Endothelial cell of umbilical vein (primary cell): ENCODE measurements at regions not wholly inside any gene's neighbourhood (a gene's known extent, or its start where the extent isn't known, plus 50 kb on each side); places are given as distances from the start of the nearest gene placed in this dataset.

Experiments
- BruUV-seq: library from RNA; stranded (reverse); fragments of 400-500 nt; replicated peaks from 2 replicates; lab custom pipeline; 2021; lab: Mats Ljungman, UMichigan
- CTCF ChIA-PET: fragments of 300-600, 350-600 bp; sonication (Branson Sonifier 250); formaldehyde crosslinking; loops from one replicate; lab custom pipeline; 2021; ENCODE audit warnings: antibody characterized with exemption, inconsistent platforms; lab: Charles Lee
- POLR2A ChIA-PET: fragments of 300-600, 350-600 bp; sonication (Branson Sonifier 250); formaldehyde crosslinking; loops from one replicate; lab custom pipeline; 2021; ENCODE audit warnings: antibody characterized with exemption, inconsistent platforms; lab: Charles Lee
- DNase-seq: peaks from one replicate; pipeline ENCODE4 v3.0.0-alpha.2; 2011; ENCODE audit warnings: low read depth, low spot score
- FAIRE-seq: peaks from 2 replicates; lab custom pipeline; 2011; peaks lifted over from hg19 to GRCh38; lab: Jason Lieb, UNC
- H2AFZ ChIP-seq: 2 replicates; pipeline ENCODE4 v1.6.0; 2012; ENCODE audit warnings: low read depth, low read length, control low read depth, inconsistent platforms
- H3K27ac ChIP-seq: 2 replicates; pipeline ENCODE4 v1.5.1; 2011; ENCODE audit warnings: low read depth, mild to moderate bottlenecking, control low read depth, low read length, moderate library complexity; ENCODE audit not compliant: insufficient read depth
- H3K27me3 ChIP-seq, 2 experiments: 2 replicates each; pipeline versions ENCODE4 v1.6.0 to v1.6.1; 2011; ENCODE audit warnings: low read length in 2 of 2, mixed read lengths in 1 of 2; ENCODE audit not compliant: control insufficient read depth in 2 of 2, insufficient read depth in 2 of 2
- H3K36me3 ChIP-seq, 2 experiments: 2 replicates in 1 of 2; 3 replicates in 1 of 2; pipeline ENCODE4 v1.5.1; 2011; ENCODE audit warnings: low read length in 2 of 2, mild to moderate bottlenecking in 1 of 2, moderate library complexity in 1 of 2; ENCODE audit not compliant: control insufficient read depth in 2 of 2, insufficient read depth in 2 of 2; ENCODE audit errors: extremely low read depth in 1 of 2
- H3K4me1 ChIP-seq: 3 replicates; pipeline ENCODE4 v1.5.1; 2011; ENCODE audit warnings: mild to moderate bottlenecking, low read length; ENCODE audit not compliant: control insufficient read depth, insufficient read depth; ENCODE audit errors: extremely low read depth
- H3K4me2 ChIP-seq: 2 replicates; pipeline ENCODE4 v1.6.1; 2011; ENCODE audit warnings: low read length, control low read depth, mixed read lengths; ENCODE audit not compliant: insufficient read depth
- H3K4me3 ChIP-seq, 3 experiments: fragments of 200-600 bp in 1 of 3; sonication (generic), shearing (Covaris generic) in 1 of 3; replicated peaks in 1 of 3; 2 replicates each; pipeline ENCODE4 v1.5.1; 2011 to 2016; ENCODE audit warnings: control low read depth in 3 of 3, low read length in 3 of 3, mild to moderate bottlenecking in 2 of 3, inconsistent platforms in 1 of 3, low read depth in 1 of 3, moderate library complexity in 1 of 3; ENCODE audit not compliant: insufficient read depth in 1 of 3
- H3K79me2 ChIP-seq: 2 replicates; pipeline ENCODE4 v1.6.0; 2012; ENCODE audit warnings: low read length, inconsistent platforms; ENCODE audit not compliant: control insufficient read depth, insufficient read depth
- H3K9ac ChIP-seq: replicated peaks from 2 replicates; pipeline ENCODE3; 2011; ENCODE audit warnings: low read length, control low read depth; ENCODE audit not compliant: insufficient read depth; ENCODE audit errors: extremely low read depth
- H3K9me1 ChIP-seq: replicated peaks from 3 replicates; pipeline ENCODE4 v1.6.0; 2011; ENCODE audit warnings: mild to moderate bottlenecking, low read length; ENCODE audit not compliant: control insufficient read depth, insufficient read depth; ENCODE audit errors: extremely low read depth
- H3K9me3 ChIP-seq: replicated peaks from 2 replicates; pipeline ENCODE4 v1.5.1; 2012; ENCODE audit warnings: low read length, inconsistent platforms; ENCODE audit not compliant: control insufficient read depth, insufficient read depth
- H4K20me1 ChIP-seq: replicated peaks from 2 replicates; pipeline ENCODE3; 2011; ENCODE audit warnings: mild to moderate bottlenecking, low read length; ENCODE audit not compliant: control insufficient read depth, insufficient read depth; ENCODE audit errors: extremely low read depth
- EZH2 ChIP-seq: IDR thresholded peaks from 2 replicates; pipeline ENCODE4 v1.6.1; 2012; ENCODE audit warnings: borderline replicate concordance, low read depth, mild to moderate bottlenecking, moderate library complexity, low read length, inconsistent platforms; ENCODE audit not compliant: severe bottlenecking
- FOS ChIP-seq: IDR thresholded peaks from 2 replicates; pipeline ENCODE4 v1.6.1; 2011; ENCODE audit warnings: mild to moderate bottlenecking, low read length, moderate library complexity, borderline replicate concordance; ENCODE audit not compliant: insufficient read depth
- GATA2 ChIP-seq: IDR thresholded peaks from 2 replicates; pipeline ENCODE4 v1.7.0; 2011; ENCODE audit warnings: low read depth, mild to moderate bottlenecking, moderate library complexity, mixed read lengths, low read length; ENCODE audit not compliant: insufficient read length, insufficient read depth
- JUN ChIP-seq: IDR thresholded peaks from 2 replicates; pipeline ENCODE4 v1.6.1; 2011; ENCODE audit warnings: borderline replicate concordance, low read depth; ENCODE audit not compliant: insufficient read length, insufficient read depth
- MYC ChIP-seq: IDR thresholded peaks from one replicate; pipeline ENCODE4 v1.6.1; 2011; ENCODE audit warnings: mild to moderate bottlenecking, low read depth, low read length
- POLR2A ChIP-seq: IDR thresholded peaks from 2 replicates; pipeline ENCODE4 v1.6.1; 2012; ENCODE audit warnings: low read depth, mild to moderate bottlenecking, control low read depth, low read length
- POLR2AphosphoS5 ChIP-seq: IDR thresholded peaks from 2 replicates; pipeline ENCODE4 v1.6.1; 2012; ENCODE audit warnings: low read depth, mild to moderate bottlenecking, control low read depth, low read length, moderate library complexity; ENCODE audit not compliant: insufficient read depth
- dilution Hi-C: fragments of 300-500 bp; cut with MboI; formaldehyde crosslinking; loops from one replicate; pipeline ENCODE4 v1.15.0; 2019; ENCODE audit warnings: low sequenced_read_pairs; ENCODE audit not compliant: extremely low pct_ligation_motif_present
- intact Hi-C: fragments of 100-400 bp; cut with micrococcal nuclease; formaldehyde crosslinking; loops from one replicate; pipeline ENCODE4 v1.10.0; 2022
- TF ChIP-seq, protein P1 (sequence below): IDR thresholded peaks from 2 replicates; pipeline ENCODE4 v1.6.1; 2011; ENCODE audit not compliant: insufficient read depth, insufficient read length
- TF ChIP-seq, protein P2 (sequence below), 2 donors: IDR thresholded peaks; 1 replicate in 1 of 2; 2 replicates in 1 of 2; pipeline ENCODE4 v1.5.1; 2011; ENCODE audit warnings: low read length in 2 of 2, mild to moderate bottlenecking in 2 of 2, moderate library complexity in 2 of 2, control low read depth in 1 of 2, inconsistent platforms in 1 of 2, low read depth in 1 of 2; ENCODE audit not compliant: insufficient read depth in 1 of 2; ENCODE audit errors: extremely low read depth in 1 of 2

DNA sequence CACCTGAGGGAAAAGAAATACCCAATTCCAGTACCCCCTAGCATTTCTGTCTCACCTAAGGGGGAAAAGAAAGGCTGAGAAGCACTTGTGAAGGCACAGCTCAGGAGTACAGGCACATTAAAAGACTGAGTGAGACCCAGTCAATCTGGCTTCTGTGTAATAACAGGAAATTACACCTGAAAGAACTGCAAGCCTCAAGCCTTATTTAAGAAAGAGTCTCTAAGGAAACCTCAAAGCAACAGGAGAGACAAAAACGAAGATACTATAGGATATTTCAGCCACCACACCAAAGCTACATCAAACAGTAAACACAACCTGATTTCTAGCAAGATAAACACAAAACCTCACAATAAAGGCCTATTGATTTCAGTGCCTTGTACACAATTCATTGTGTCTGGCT lies 69.6 kb upstream of the CDK1 start:
- FAIRE-seq (no peak), DNase-seq (no peak)
- TF ChIP-seq POLR2A (no peak), MYC (no peak), GATA2 (no peak), JUN (no peak), EZH2 (no peak), POLR2AphosphoS5 (no peak), FOS (no peak)
- TF ChIP-seq, protein P1, sequence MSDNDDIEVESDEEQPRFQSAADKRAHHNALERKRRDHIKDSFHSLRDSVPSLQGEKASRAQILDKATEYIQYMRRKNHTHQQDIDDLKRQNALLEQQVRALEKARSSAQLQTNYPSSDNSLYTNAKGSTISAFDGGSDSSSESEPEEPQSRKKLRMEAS: no peak
- TF ChIP-seq, protein P2, sequence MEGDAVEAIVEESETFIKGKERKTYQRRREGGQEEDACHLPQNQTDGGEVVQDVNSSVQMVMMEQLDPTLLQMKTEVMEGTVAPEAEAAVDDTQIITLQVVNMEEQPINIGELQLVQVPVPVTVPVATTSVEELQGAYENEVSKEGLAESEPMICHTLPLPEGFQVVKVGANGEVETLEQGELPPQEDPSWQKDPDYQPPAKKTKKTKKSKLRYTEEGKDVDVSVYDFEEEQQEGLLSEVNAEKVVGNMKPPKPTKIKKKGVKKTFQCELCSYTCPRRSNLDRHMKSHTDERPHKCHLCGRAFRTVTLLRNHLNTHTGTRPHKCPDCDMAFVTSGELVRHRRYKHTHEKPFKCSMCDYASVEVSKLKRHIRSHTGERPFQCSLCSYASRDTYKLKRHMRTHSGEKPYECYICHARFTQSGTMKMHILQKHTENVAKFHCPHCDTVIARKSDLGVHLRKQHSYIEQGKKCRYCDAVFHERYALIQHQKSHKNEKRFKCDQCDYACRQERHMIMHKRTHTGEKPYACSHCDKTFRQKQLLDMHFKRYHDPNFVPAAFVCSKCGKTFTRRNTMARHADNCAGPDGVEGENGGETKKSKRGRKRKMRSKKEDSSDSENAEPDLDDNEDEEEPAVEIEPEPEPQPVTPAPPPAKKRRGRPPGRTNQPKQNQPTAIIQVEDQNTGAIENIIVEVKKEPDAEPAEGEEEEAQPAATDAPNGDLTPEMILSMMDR (IDR thresholded peaks at IDR 0.05; ENCODE audit: extremely low read depth in 1 of 2, insufficient read depth in 1 of 2, low read depth in 1 of 2, low read length in 2 of 2): no peak
- CTCF ChIA-PET: no interaction called here
- no peaks in the 10 kb centered on the region for H3K36me3 ChIP-seq
- H3K27me3 ChIP-seq: peaks cover 3 to 6% of the 10 kb centered on the region in 2 experiments
- no peaks in the 10 kb centered on the region for H3K9me1 ChIP-seq
- no peaks in the 10 kb centered on the region for H4K20me1 ChIP-seq
- no TSS peak for BruUV-seq
- no peak overlapping the region for H3K4me3 ChIP-seq
- no peaks in the 10 kb centered on the region for H3K9me3 ChIP-seq
- no peak overlapping the region for H3K4me2 ChIP-seq
- no peak overlapping the region for H3K9ac ChIP-seq
- H2AFZ ChIP-seq: no peak overlapping the region
- H3K4me1 ChIP-seq: peaks cover 8% of the 10 kb centered on the region
- intact Hi-C loops: no loop called here
- H3K79me2 ChIP-seq: no peaks in the 10 kb centered on the region
- POLR2A ChIA-PET: no interaction called here
- H3K27ac ChIP-seq: no peak overlapping the region
- dilution Hi-C loops: no loop called here
